ENCODE measurements at regions not wholly inside any gene's neighbourhood (a gene's known extent, or its start where the extent isn't known, plus 50 kb on each side); places are given as distances from the start of the nearest gene placed in this dataset.

DNA sequence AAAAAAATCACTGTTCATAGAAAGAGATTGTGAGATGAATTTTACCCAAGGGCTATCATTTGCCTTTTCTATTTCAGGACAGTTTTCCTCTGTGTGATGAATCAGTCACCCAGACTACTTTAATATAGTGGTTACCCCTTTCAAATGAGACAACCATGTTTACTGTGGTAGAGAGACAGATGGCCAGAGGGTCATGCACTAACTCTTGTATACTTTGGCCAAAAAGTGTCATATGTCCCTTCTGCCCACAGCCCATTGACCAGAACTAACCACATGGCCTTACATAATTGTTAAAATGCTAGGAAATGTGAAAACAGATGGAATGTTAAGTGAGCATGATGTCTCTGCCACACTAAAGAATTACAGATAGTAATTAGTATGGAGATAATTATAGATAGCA is 498.7 kb downstream of the DACH1 start:
- TF ChIP-seq, protein P1, sequence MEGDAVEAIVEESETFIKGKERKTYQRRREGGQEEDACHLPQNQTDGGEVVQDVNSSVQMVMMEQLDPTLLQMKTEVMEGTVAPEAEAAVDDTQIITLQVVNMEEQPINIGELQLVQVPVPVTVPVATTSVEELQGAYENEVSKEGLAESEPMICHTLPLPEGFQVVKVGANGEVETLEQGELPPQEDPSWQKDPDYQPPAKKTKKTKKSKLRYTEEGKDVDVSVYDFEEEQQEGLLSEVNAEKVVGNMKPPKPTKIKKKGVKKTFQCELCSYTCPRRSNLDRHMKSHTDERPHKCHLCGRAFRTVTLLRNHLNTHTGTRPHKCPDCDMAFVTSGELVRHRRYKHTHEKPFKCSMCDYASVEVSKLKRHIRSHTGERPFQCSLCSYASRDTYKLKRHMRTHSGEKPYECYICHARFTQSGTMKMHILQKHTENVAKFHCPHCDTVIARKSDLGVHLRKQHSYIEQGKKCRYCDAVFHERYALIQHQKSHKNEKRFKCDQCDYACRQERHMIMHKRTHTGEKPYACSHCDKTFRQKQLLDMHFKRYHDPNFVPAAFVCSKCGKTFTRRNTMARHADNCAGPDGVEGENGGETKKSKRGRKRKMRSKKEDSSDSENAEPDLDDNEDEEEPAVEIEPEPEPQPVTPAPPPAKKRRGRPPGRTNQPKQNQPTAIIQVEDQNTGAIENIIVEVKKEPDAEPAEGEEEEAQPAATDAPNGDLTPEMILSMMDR (optimal IDR thresholded peaks at IDR 0.05 in 1 of 3, IDR thresholded peaks at IDR 0.05 in 1 of 3, conservative IDR thresholded peaks at IDR 0.05 in 1 of 3; ENCODE audit: extremely low read depth in 1 of 3, insufficient read depth in 2 of 3, low read length in 3 of 3) = no peak
- no peak for TF ChIP-seq EZH2 (IDR thresholded peaks at IDR 0.05; ENCODE audit: low read length)
